Effector CD4-positive, alpha-beta T cell (primary cell): ENCODE measurements at regions not wholly inside any gene's neighbourhood (a gene's known extent, or its start where the extent isn't known, plus 50 kb on each side); places are given as distances from the start of the nearest gene placed in this dataset.
"Not testable (repeated sequence)": the region's sequence is repeated elsewhere in the genome, so short reads cannot be mapped to it uniquely, and the experiment has no call there.

Experiments
- DNase-seq: peaks from one replicate; pipeline ENCODE4 v3.0.0-alpha.2; 2020

DNA sequence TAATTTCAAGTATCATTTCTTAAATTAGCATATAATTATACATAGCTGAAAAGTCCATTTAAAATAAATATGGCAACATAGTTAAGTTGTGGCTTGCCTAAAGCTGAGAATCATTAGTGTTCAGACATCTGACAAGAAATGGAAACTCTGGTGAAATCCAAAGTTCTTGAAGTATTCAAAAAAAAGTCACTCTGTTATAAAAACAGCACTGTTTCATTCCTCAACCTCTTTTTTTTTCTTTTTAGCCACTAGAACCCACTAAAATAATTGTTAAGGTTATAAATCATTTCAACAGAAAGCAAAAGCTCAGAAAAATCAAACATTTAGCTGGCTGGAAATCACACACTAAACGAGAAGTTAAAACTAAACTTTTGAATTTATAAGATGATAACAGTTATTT lies 476.7 kb downstream of the LTN1 start:
- DNase-seq: no peak

DNA sequence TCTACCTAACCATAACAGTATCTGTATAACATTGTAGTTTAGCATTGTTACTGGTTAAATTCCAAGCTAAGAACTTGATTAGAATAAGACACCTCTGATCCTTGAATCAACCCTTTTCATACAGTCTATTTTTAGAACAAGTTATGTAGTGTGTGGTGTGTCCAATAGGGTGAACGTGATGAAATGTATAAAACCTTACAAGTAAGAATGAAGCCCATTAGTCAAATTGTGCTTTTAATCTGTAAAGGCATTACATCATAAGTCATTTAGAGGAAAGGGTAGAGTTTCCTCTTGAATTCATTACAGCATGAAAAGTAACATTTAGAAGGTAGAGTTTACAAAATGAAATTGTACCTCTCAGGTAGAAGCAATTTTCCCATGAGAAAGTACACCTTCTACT lies 479.2 kb downstream of the LTN1 start:
- DNase-seq: no peak

DNA sequence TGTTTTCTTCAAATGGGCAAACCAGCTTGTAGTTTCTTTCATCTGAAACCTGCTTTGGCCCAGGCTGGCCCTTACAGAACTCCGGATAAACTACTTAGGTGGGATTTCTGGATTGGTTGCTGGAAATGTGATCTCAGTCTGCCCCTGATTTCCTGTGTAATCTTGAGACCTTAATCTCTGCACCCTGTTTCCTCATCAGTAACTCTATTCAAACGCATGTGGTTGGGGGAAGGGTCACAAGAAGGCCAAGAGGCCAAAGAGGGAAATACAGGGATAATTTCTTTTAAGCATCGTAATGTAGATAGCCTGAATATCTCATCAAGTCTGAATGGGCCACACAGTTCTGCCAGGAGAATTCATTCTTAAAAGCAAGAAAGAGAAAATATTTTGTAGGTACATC lies 483.6 kb downstream of the LTN1 start:
- no peak for DNase-seq

DNA sequence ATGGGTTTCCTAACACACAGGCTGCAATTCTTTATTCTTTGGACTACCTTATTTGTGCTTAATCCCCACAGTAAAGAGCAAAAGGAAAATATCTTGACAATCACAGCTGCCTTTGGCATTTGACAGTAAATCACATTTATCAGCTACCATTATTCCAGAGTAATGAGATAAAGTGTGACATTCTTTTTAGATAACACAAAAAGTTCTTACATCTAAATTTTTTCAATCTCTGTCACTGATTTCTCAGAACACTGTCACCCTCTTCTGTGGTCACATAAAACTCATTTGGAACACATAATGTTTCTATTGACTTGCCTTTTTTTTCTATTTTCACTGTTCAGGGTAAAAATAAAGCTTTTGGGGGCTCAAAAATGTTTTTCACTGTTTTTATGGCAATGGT lies 484.6 kb downstream of the LTN1 start:
- no peak for DNase-seq

DNA sequence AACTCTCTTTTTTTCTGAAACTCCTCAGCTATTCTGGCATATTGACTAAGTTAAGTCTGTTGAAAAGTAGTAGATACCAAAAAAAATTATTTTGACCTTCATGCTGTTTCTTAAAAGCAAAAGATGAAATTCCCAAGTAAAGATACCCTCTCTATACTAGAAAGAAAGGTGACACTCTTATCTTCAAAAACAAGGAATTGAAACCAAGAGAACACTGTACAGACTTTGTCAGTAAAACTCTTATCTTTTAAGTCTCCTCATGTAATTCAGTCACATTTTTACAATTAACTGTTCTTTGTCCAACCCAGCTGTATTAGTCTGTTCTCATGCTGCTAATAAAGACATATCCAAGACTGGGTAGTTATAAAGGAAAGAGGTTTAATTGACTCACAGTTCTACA lies 496.2 kb downstream of the LTN1 start:
- no peak for DNase-seq

DNA sequence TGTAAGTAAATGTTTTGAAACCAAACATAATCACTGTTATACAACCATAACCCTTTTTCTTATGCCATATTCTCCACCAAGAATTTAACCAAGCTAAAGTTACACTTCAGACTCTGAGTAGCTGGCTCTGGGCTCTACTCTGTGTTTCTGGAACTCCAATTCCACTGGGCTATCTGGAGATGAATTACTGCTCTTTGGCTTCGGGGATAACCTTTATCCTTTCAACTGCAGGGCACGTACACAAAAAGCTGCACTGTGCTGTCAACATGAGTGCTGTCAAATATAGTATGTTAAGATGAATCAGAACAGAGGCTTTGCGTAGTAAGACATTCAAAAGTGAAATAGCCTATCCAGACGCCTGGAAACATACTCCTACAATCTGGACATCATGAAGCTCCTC lies 500.6 kb downstream of the LTN1 start:
- no peak for DNase-seq

DNA sequence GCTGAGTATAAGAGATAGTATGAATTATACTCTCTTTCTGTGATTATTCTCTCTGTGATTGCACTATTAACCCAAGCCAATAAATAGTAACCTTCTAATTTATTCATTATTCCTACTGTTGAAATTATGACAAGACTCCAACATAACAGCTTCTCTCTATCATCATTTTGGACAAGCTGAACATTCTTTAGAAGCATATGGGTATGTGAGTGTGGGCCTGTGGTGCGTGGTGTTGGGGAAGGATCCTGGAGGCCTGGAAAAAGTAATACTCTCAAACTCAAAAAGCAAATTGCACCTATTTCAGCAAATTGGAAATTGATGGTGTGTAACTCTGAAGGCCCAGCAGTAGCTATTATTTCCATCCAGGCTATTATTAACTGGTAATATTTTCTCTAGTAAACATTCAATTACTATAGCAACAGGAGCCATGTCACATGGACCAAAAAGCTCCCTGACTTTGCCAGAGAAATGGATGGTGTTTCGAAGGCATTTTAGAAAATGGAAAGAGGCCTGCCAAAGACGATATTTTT lies 502.8 kb downstream of the LTN1 start:
- no peak for DNase-seq

DNA sequence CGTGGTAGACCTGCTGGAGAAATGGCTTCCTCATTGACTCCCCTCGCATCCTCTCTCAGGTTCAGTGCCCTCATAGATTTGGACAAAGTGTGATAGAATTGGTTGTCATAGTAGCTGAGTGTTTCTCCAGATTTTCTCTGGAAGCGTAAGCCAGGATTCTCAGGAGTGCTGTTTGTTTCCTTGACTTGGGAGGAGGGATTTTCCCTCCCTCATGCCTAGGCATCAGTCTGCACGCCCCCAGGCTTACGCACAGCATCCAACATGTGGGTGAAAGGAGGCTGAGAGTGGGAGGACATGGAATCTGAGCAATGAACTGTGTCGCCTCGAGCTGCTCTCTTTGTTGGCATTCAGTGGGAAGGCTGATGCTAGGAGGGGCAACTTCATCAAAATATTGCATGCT lies 503.5 kb downstream of the LTN1 start:
- DNase-seq: no peak

DNA sequence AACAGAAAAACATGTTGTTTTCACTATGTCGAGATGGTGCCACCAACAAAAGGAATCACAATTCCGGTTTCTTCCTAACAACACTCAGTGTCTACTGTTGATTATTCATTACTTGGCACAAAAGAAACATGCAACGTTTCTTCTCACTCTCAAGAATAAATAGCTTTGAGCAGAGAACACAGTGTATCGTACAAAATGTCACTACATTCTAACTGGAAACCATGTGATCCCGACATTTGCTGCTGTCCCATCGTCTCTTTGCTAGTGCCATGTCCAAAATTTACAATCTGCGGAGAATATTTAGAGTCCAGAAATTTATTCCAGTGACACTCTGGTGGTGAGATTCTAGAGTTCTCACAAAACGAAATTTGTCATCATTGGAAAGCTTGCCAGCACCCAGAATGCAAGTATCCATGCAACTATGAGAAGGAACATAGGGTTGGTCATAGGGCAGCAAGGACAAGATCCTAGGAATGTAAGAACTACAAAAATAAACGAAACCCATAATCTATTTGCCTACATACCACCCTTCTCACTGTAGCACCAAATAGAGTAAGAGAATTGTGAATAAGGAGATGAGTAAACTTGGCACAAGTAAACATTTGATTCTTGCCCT lies 505.1 kb downstream of the LTN1 start:
- DNase-seq: no peak

DNA sequence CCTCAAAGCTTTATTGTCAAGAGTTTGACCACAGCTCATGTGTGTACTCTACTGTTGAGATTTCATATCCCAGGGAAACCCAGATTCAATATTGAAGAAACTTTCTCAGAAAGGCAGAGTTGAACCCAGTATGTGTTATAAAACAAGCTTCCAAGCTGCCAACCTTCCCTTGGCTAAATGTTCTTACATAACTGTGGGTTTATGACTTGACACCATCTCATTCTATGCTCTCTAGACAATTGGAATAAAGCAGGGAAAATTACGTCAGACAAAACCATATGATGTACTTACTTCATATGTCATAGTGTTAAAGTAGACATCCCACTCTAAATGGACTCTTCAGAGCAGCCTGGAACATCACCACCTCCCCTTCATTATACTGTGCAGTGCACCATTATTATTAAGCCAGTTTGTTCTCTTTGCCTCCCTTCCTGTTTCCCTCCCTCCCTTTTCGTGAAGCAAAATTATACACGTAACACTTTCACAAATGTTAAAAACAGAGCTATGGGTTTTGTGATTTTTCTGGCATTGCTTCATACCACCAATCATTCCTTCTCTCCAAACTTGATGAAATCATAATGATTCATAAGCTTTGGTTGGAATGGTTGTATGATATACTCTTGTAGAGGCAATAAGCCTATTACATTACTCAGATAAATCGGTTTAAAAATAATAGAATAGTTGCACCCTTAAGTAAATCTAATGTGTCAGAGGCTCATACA lies 507.2 kb downstream of the LTN1 start:
- DNase-seq: no peak

DNA sequence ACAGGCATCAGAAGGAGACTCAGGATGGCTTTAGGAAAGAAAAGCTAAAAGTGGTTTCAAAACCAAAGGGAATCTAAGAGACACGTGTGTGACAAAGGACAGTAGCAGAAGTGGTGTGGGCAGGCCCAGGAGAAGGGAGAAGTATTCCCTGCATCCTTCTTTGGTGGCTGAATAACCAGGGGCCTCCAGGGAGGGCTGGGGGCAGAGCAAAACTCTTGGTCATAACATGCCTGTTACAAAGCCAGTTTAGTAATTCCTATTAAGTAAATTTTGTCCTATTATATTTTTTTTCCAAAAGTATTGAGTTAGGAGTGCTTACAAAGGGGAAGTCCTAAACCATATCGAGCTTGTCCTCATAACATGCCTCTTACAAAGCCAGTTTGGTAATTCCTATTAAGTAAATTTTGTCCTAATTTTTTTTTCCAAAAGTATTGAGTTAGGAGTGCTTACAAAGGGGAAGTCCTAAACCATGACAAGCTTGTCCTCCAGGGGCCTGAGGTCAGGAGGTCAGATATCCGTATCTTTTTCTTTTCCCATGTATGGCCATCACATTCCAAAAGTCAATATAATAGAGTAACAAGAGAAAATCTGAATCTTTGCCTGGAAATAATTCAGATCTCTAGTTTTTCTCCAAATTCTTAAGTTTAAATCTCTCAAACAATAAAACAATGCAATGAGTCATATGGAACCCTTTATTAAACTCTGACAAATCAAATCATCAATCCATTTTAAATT lies 509.2 kb downstream of the LTN1 start:
- DNase-seq: no peak

DNA sequence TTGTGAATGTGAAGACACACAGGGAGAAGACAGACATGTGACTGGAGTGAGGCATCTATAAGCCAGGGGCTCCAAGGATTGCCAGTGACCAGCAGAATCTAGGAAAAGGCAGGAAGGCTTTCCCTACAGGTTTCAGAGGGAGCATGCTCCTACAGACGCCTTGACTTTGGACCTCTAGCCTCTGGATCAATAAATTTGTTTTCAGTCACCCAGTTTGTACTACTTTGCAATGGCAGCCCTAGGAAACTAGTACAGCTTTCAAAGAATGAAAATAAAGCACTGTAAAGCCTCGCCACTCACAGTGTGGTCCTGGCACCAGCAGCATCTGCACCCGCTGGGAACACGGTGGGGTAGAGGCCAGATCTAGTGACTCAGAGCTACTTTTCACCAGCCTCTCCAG lies 510.0 kb downstream of the LTN1 start:
- no peak for DNase-seq

DNA sequence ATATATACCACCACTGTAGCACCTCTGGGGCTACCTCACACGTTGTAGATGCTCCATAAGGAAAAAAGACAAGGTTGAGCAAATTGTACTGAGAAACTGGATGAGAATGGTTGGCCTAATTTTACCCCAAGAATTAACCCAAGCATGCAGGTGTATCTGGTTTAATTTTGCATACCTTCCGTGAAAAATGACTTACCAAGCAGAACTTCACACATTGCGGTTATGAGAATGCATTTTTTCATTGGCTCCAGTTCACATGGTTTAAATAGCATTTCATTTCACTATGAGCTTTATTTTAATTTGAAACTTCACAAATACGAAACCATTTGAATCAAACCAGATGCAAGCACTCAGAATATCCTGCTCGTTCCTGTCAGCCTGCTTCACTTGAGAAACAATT lies 512.2 kb downstream of the LTN1 start:
- DNase-seq: no peak

DNA sequence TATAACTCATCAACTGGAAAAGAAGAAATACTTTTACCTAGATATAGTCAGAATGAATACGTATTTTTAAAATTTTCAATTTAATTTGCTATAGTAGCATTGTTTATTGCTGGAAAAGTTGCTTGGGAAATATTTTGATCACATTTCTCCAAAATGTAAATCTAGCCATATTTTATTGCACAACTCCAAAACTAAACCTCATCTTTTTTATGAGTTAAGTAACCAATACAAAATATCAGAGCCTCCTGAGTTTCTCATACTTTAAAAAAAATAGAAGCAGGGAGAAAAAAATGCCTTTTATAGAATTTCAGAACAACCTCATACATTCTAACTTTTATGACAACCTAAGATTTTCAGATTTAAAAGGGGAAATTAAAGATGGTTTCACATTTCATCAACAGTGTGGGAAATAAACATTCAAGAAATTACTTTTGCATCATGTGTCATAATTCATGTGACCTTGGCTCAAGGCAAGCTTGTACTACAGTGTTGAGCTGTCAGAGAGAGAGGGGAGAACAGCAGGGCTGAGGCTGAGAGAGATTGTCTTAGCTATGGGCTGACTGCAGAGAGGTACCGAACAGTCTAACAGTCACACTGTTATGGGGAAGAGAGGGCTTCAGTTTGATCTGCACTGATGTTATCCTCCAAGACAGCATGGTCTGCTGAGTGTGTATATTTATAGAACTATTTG lies 519.0 kb downstream of the LTN1 start:
- no peak for DNase-seq

DNA sequence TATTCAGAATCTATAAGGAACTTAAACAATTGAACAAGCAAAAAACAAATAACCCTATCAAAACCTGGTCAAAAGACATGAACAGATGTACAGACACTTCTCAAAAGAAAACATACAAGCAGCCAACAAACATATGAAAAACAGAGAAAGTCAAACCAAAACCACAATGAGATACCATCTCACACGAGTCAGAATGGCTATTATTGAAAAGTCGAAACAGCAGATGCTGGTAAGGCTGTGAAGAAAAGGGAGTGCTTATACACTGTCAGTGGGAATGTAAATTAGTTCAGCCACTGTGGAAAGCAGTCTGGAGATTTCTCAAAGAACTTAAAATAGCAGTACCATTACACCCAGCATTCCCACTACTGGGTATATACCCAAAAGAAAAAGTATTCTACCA lies 520.1 kb downstream of the LTN1 start:
- not testable (repeated sequence) for DNase-seq

DNA sequence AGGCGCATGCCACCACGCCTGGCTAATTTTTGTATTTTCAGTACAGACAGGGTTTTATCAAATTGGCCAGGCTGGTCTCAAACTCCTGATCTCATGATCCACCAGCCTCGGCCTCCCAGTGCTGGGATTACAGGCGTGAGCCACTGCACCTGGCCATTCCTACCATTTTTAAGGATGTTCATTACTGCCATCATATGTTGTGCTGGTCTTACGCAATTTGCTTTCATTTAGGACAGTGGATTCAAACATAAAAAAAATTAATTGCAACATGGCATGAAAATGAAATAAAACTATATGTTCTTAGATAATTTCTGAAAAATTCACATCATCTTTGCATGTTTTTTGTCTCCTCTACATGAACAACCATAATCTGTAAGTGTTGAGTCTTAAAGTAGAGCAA lies 527.7 kb downstream of the LTN1 start:
- no peak for DNase-seq

DNA sequence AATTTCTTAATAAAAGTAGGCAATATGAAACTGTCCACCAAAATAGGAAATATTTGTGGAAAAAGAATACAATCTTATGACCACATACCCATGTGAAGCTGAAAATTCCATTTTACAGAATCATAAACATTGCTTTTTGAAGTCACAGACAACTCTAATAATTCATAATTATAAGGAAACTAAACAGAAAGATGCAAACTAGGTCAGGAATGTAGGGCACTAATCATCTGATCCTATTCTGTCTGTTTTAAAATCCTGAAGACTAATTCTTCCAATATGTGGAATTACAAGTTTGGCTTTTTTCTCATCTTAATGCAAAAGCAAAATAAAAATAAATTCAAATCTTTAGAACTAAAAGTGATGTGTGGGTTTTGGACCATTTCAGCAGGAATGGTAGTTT lies 528.6 kb downstream of the LTN1 start:
- DNase-seq: no peak

DNA sequence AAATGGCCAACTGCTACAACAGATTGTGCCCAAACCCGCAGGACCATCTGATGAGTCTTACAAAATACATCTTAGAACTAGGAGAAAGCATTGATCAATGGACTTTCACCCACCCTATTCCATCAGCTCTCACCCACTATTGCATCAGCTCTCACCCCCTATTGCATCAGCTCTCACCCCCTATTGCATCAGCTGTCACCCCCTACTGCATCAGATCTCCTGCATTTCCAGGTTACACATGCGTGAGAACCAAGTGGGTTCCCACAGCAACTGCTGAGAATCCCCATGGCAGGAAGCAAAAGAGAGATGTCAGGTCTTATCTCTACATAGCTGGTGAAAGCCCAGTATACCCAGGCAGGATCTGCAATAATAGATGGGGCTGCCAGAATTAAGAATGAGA lies 533.5 kb downstream of the LTN1 start:
- no peak for DNase-seq

DNA sequence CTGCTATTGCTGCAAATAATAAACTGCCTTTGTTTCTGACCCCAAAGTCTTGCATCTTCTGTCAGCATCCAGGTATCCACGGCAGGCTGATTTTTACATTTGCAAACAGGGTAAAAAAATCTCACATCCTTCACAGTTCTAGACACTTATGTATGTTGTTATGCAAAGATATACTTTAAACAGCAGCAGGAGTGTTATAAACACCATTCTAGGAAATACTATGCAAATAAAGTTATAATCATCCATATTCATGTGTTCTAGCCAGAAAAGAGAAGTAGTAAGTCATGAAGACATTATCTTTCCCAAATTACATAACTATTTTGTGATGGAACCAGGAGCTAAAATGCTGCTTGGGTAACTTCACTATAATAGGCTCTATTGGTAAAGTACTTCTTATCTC lies 534.2 kb downstream of the LTN1 start:
- DNase-seq: no peak

DNA sequence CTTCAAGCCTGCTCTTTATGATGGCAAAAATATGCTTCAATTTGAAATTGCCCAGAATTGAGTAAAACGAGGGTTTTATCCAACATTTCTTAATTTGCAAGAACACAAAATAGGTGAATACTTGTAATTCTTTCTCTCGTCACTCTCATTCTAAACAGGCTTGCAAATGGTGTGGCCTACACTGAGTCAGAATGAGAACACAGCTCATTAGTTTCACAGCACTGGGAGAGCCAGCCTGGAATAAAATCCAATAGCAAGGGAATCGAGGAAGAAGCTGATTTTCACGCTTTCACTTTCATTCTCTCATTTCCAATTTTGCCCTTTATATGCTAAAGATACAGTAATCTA lies 537.5 kb downstream of the LTN1 start:
- DNase-seq: no peak

DNA sequence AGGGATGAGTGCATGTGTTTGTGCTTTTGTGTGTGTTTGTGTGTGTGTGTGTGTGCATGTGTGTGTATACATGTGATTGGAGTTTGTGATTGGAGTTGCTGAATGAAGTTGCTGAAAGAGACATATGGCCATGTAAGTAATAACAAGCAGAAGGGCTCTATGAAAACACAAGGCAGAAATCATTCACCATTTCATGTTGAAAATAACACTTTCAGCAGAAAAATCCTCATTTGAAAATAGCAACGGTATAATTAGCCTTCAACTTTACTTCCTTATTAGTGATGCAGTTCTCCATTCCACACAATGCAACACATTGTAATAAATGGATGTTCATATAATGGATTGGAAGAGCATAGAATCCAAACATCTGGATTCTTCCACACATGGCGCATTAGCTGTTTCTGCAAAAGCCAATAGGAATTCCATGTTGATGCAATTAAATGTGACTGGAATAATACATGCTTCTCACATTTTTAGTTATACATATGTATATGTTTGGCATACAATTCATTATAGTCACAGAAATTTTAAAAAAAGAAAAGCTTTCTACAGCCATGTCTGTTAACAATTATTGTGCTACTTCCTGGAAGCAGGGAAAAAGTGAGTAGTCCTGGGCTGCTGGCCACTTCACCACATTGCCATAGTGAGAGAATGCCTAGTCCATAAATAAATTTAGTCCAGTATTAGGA lies 538.0 kb downstream of the LTN1 start:
- DNase-seq: no peak

DNA sequence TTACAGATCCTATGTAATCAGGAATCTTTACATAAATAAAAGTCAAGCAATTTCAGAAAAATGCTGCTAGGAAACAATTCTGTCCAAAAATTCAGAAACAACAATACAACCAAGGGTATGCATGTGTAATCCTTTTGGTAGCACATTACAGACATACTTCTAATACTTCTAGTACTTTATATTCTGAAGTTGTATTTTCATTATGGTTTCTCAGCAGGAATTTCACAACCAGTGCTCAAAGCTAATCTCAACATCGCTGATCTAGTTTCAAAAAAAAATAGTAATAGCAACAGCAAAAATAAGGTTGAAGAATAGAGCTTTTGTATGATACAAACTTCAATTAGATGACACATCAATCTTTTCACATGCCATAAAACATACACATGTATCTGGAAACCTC lies 545.2 kb downstream of the LTN1 start:
- no peak for DNase-seq
